GM18861 (cell line): ENCODE measurements at regions not wholly inside any gene's neighbourhood (a gene's known extent, or its start where the extent isn't known, plus 50 kb on each side); places are given as distances from the start of the nearest gene placed in this dataset.

Experiments used
- ATAC-seq: cut with Tn5 transposase; IDR thresholded peaks from one replicate; pipeline ENCODE4 v1.9.1; 2021; ENCODE audit not compliant: unreplicated experiment

DNA sequence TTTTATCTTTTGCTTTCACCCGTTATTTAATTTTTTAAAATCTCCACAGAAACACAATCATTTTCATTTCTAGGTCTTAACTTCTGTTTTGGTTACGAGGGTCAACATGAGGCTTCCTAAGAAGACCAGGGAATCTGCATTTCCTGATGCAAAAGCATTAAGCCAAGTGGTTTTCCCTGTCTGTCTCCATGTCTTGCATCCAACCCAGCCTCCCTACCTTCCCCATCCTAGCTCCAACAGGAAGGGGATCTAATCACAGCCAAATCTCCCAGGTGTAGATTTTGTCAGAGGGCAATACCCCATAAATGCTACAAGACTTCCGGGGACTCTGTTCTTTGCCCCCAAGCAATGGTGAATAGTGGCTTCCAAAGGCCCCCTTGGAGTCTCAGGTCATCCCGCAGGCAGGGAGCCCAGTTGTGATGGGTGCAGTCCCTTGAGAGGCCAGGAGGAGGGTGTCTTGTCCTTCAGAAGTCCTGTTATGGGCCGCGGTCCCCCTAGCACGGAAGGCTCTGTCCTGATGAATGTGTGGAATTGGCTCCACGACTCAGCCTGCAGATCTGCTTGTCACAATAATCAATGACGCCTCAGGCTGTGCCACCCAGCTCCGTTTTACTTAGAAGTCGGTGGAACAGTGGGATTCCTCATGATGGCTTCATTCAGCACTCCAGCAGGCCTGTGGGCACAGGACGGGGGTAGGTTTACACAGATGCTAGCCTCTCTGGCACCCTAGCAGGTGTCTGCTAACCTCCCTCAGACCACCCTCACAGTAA lies 141.1 kb downstream of the RGS9 start:
- no peak for ATAC-seq

GRCh38 chr17:65277576-65277975 lies 140.4 kb downstream of the RGS9 start:
- ATAC-seq, result no peak
